HG03439 (cell line): ENCODE measurements at regions not wholly inside any gene's neighbourhood (a gene's known extent, or its start where the extent isn't known, plus 50 kb on each side); places are given as distances from the start of the nearest gene placed in this dataset.
A peak's percentile ranks its signal among the peaks of the same experiment; 100 is the strongest.
"Not testable (repeated sequence)": the region's sequence is repeated elsewhere in the genome, so short reads cannot be mapped to it uniquely, and the experiment has no call there.

ENCODE experiments used
- ATAC-seq: cut with Tn5 transposase; IDR thresholded peaks from one replicate; pipeline ENCODE4 v1.9.1; 2021; ENCODE audit warnings: mild to moderate bottlenecking, moderate library complexity; ENCODE audit not compliant: unreplicated experiment

GRCh38 chr2:142718576-142719155 is 158.8 kb upstream of the KYNU start:
- no peak for ATAC-seq

GRCh38 chr2:142716463-142717242 is 160.8 kb upstream of the KYNU start:
- no peak for ATAC-seq

- ATAC-seq, result peak; percentile 81
Measured at GRCh38 chr2:142714600-142714999, 162.9 kb upstream of the KYNU start.

- no peak for ATAC-seq
Measured at GRCh38 chr2:142710336-142710735, 167.1 kb upstream of the KYNU start.

GRCh38 chr2:142707318-142707717 is 170.1 kb upstream of the KYNU start:
- no peak for ATAC-seq

- not testable (repeated sequence) for ATAC-seq
Measured at GRCh38 chr2:142702397-142702796, 175.1 kb upstream of the KYNU start.

GRCh38 chr2:142695350-142696257 is 181.9 kb upstream of the KYNU start:
- ATAC-seq, result not testable (repeated sequence)

GRCh38 chr2:142694282-142694681 is 183.2 kb upstream of the KYNU start:
- ATAC-seq, result no peak

- ATAC-seq, result no peak
Measured at GRCh38 chr2:142693171-142693950, 184.1 kb upstream of the KYNU start.

- no peak for ATAC-seq
Measured at GRCh38 chr2:142688856-142689605, 188.4 kb upstream of the KYNU start.

- no peak for ATAC-seq
Measured at GRCh38 chr2:142687509-142687908, 190.0 kb upstream of the KYNU start.

GRCh38 chr2:142687075-142687474 is 190.4 kb upstream of the KYNU start:
- ATAC-seq, result no peak

GRCh38 chr2:142684667-142685066 is 192.8 kb upstream of the KYNU start:
- no peak for ATAC-seq

- ATAC-seq, result no peak
Measured at GRCh38 chr2:142682528-142682927, 194.9 kb upstream of the KYNU start.

- ATAC-seq, result no peak
Measured at GRCh38 chr2:142681952-142682351, 195.5 kb upstream of the KYNU start.

GRCh38 chr2:142678164-142678563 is 199.3 kb upstream of the KYNU start:
- no peak for ATAC-seq

- ATAC-seq, result no peak
Measured at GRCh38 chr2:142675398-142675797, 202.1 kb upstream of the KYNU start.

GRCh38 chr2:142673836-142674235 is 203.6 kb upstream of the KYNU start:
- no peak for ATAC-seq

GRCh38 chr2:142672698-142673097 is 204.8 kb upstream of the KYNU start:
- ATAC-seq, result no peak

GRCh38 chr2:142670362-142670761 is 207.1 kb upstream of the KYNU start:
- no peak for ATAC-seq
